Stomach (tissue), 8 donors: ENCODE measurements at regions not wholly inside any gene's neighbourhood (a gene's known extent, or its start where the extent isn't known, plus 50 kb on each side); places are given as distances from the start of the nearest gene placed in this dataset.

Experiments
- DNase-seq, 2 donors: peaks; one replicate each; pipeline versions ENCODE4 v3.0.0 to v3.0.0-alpha.2; 2013 to 2019
- H3K27ac ChIP-seq, 5 donors: fragments of 200-600 bp in 4 of 5; sonication (generic) in 4 of 5; one replicate each; pipeline ENCODE4 v1.5.1; 2013 to 2019; ENCODE audit warnings: mild to moderate bottlenecking in 1 of 5, moderate library complexity in 1 of 5
- H3K27me3 ChIP-seq, 3 donors: fragments of 200-600 bp; sonication (generic); one replicate each; pipeline ENCODE4 v1.5.1; 2017 to 2019; ENCODE audit warnings: mixed run types in 1 of 3
- H3K36me3 ChIP-seq, 4 donors: fragments of 200-600 bp; sonication (generic); 1 replicate in 3 of 4; 2 replicates in 1 of 4; pipeline ENCODE4 v1.5.1; 2016 to 2019
- H3K4me1 ChIP-seq, 4 donors: fragments of 200-600 bp; sonication (generic); one replicate each; pipeline ENCODE4 v1.5.1; 2016 to 2019
- H3K4me3 ChIP-seq, 4 donors: fragments of 200-600 bp; sonication (generic) in 3 of 4; one replicate each; pipeline ENCODE4 v1.5.1; 2016 to 2019; ENCODE audit warnings: mild to moderate bottlenecking in 1 of 4
- H3K9me3 ChIP-seq, 4 donors: fragments of 200-600 bp; sonication (generic); one replicate each; pipeline ENCODE4 v1.5.1; 2016 to 2019
- CTCF ChIP-seq, 7 experiments: fragments of 450-650 bp in 4 of 7; fragments of 200-600 bp in 3 of 7; sonication (generic) in 3 of 7; IDR thresholded peaks; one replicate each; pipeline ENCODE4 v1.5.1; 2016 to 2019; ENCODE audit warnings: antibody characterized with exemption in 7 of 7, control low read depth in 2 of 7, mild to moderate bottlenecking in 1 of 7
- EP300 ChIP-seq: sonication (generic); formaldehyde crosslinking; IDR thresholded peaks from one replicate; pipeline ENCODE4 v1.6.1; 2017; ENCODE audit warnings: antibody characterized with exemption
- POLR2A ChIP-seq, 4 donors: fragments of 450-650 bp; IDR thresholded peaks; one replicate each; pipeline ENCODE4 v1.6.1; 2016; ENCODE audit warnings: antibody characterized with exemption in 4 of 4, control low read depth in 2 of 4, mild to moderate bottlenecking in 1 of 4, moderate library complexity in 1 of 4
- POLR2AphosphoS5 ChIP-seq, 3 donors: sonication (generic); formaldehyde crosslinking; IDR thresholded peaks; one replicate each; pipeline ENCODE4 v1.6.1; 2016; ENCODE audit warnings: antibody characterized with exemption in 3 of 3
- WGBS, 5 donors: extraction: QIAGEN DNeasy Blood & Tissue Kit in 3 of 5; methylation state at CpG; one replicate each; pipeline versions ENCODE4 v1.1.5 to v1.1.7; 2013 to 2018; 5-methylcytosine and 5-hydroxymethylcytosine counted together
- intact Hi-C: fragments of 100-400 bp; cut with DNase I; formaldehyde crosslinking; loops from one replicate; pipeline ENCODE4 v1.15.1; 2023; ENCODE audit warnings: low total_unique reads
- donor health status: healthy with polysubstance abuse.
- donor health status: Bipolar disorder and iron deficiency.
- donor health status: healthy.

GRCh38 chr7:17732083-17732482 is 208.2 kb downstream of the SNX13 start:
- intact Hi-C loops: no loop called here
- no peak for DNase-seq
- H3K9me3 ChIP-seq: peaks cover 7 to 20% (median 16%) of the 10 kb centered on the region in 4 donors
- no peaks in the 10 kb centered on the region for H3K36me3 ChIP-seq
- 60 to 93% (median 83%) methylated on average over 3 of the region's 3 CpGs for WGBS, 5 donors
- H3K4me3 ChIP-seq: no peak overlapping the region
- TF ChIP-seq POLR2A (IDR thresholded peaks at IDR 0.05) (no peak), POLR2AphosphoS5 (IDR thresholded peaks at IDR 0.05) (no peak), CTCF (IDR thresholded peaks at IDR 0.05) (no peak), EP300 (no peak)
- H3K27me3 ChIP-seq: no peaks in the 10 kb centered on the region
- no peaks in the 10 kb centered on the region for H3K4me1 ChIP-seq
- no peak overlapping the region for H3K27ac ChIP-seq
